Liver (tissue), 3 donors: ENCODE measurements at regions not wholly inside any gene's neighbourhood (a gene's known extent, or its start where the extent isn't known, plus 50 kb on each side); places are given as distances from the start of the nearest gene placed in this dataset.

Experiments used
- JUND ChIP-seq, 2 donors: IDR thresholded peaks; 2 replicates each; pipeline ENCODE4 v1.6.1; 2016; ENCODE audit warnings: antibody characterized with exemption in 2 of 2
- RAD21 ChIP-seq, 2 donors: IDR thresholded peaks; 2 replicates each; pipeline ENCODE4 v1.6.1; 2016; ENCODE audit warnings: antibody characterized with exemption in 2 of 2, mild to moderate bottlenecking in 2 of 2
- TF ChIP-seq, protein P1 (sequence below): fragments of 150-350 bp; IDR thresholded peaks from 2 replicates; pipeline ENCODE4 v1.5.1; 2017; ENCODE audit warnings: improper control_type of control experiment, low read depth, low read length; ENCODE audit not compliant: missing input control
- TF ChIP-seq, protein P2 (sequence below): IDR thresholded peaks from 2 replicates; pipeline ENCODE4 v1.6.1; 2016; ENCODE audit warnings: antibody characterized with exemption, mild to moderate bottlenecking
- donor health status: healthy.
- donor health status: healthy.

DNA sequence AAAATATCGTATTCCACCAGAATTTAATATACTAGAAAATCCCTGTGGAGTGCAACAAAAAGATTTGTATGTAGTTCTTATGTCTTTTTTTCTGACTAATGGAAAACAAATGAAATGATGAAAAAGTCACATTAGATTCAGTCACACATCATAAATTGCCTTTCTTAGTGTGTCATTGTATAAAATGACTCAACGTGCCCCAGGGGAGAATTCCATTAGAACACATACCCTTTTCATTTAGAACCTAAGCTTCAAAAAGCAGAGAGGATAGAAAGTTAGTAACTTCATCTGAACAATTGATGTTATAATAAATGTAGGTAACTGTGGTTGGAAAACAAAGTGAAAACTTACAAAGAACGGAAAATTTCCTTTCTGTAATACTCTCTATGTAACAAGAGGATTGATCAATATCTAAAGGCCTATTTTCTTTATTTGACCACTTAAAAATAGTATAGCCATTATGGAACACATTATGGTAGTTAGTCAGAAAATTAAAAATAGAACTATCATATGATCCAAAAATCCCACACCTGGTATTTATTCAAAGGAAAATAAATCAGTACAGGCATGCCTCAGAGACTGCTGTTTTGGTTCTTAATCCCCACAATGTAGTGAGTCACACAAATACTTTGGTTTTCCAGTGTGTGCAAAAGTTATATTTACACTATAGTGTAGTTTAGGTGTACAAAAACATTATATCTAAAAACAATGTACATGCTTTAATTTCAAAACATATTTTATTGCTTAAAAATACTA, 1016.1 kb downstream of the KCNT2 start:
- TF ChIP-seq, protein P1, sequence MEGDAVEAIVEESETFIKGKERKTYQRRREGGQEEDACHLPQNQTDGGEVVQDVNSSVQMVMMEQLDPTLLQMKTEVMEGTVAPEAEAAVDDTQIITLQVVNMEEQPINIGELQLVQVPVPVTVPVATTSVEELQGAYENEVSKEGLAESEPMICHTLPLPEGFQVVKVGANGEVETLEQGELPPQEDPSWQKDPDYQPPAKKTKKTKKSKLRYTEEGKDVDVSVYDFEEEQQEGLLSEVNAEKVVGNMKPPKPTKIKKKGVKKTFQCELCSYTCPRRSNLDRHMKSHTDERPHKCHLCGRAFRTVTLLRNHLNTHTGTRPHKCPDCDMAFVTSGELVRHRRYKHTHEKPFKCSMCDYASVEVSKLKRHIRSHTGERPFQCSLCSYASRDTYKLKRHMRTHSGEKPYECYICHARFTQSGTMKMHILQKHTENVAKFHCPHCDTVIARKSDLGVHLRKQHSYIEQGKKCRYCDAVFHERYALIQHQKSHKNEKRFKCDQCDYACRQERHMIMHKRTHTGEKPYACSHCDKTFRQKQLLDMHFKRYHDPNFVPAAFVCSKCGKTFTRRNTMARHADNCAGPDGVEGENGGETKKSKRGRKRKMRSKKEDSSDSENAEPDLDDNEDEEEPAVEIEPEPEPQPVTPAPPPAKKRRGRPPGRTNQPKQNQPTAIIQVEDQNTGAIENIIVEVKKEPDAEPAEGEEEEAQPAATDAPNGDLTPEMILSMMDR = no peak
- TF ChIP-seq JUND (IDR thresholded peaks at IDR 0.05) (no peak), RAD21 (IDR thresholded peaks at IDR 0.05) (no peak)
- TF ChIP-seq, protein P2, sequence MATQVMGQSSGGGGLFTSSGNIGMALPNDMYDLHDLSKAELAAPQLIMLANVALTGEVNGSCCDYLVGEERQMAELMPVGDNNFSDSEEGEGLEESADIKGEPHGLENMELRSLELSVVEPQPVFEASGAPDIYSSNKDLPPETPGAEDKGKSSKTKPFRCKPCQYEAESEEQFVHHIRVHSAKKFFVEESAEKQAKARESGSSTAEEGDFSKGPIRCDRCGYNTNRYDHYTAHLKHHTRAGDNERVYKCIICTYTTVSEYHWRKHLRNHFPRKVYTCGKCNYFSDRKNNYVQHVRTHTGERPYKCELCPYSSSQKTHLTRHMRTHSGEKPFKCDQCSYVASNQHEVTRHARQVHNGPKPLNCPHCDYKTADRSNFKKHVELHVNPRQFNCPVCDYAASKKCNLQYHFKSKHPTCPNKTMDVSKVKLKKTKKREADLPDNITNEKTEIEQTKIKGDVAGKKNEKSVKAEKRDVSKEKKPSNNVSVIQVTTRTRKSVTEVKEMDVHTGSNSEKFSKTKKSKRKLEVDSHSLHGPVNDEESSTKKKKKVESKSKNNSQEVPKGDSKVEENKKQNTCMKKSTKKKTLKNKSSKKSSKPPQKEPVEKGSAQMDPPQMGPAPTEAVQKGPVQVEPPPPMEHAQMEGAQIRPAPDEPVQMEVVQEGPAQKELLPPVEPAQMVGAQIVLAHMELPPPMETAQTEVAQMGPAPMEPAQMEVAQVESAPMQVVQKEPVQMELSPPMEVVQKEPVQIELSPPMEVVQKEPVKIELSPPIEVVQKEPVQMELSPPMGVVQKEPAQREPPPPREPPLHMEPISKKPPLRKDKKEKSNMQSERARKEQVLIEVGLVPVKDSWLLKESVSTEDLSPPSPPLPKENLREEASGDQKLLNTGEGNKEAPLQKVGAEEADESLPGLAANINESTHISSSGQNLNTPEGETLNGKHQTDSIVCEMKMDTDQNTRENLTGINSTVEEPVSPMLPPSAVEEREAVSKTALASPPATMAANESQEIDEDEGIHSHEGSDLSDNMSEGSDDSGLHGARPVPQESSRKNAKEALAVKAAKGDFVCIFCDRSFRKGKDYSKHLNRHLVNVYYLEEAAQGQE = no peak
